HEK293 (cell line): ENCODE measurements at regions not wholly inside any gene's neighbourhood (a gene's known extent, or its start where the extent isn't known, plus 50 kb on each side); places are given as distances from the start of the nearest gene placed in this dataset.
A peak's percentile ranks its signal among the peaks of the same experiment; 100 is the strongest.

Experiments used
- CTCF ChIA-PET: fragments of 350-600 bp; formaldehyde crosslinking; extraction: SDS; loops from one replicate; lab custom pipeline; 2021; ENCODE audit warnings: antibody characterized with exemption; lab: Yijun Ruan, JAX
- POLR2A ChIA-PET: fragments of 300-600 bp; formaldehyde crosslinking; extraction: SDS; loops from one replicate; lab custom pipeline; 2020; ENCODE audit warnings: antibody characterized with exemption, inconsistent platforms; lab: Yijun Ruan, JAX
- H3K27ac ChIP-seq: fragments of 200-500 bp; sonication (Bioruptor generic); 2 replicates; pipeline ENCODE4 v1.5.1; 2014; ENCODE audit warnings: low read depth, low read length, control low read depth, inconsistent platforms; ENCODE audit errors: extremely low read depth
- H3K36me3 ChIP-seq, 2 experiments: fragments of 200-500 bp in 1 of 2; sonication (Bioruptor generic) in 1 of 2; 1 replicate in 1 of 2; 2 replicates in 1 of 2; pipeline ENCODE4 v1.5.1; 2014 to 2017; ENCODE audit warnings: inconsistent platforms in 2 of 2, low read length in 2 of 2; ENCODE audit not compliant: control insufficient read depth in 2 of 2, insufficient read depth in 1 of 2
- H3K4me1 ChIP-seq: fragments of 200-500 bp; sonication (Bioruptor generic); 2 replicates; pipeline ENCODE4 v1.5.1; 2014; ENCODE audit warnings: mild to moderate bottlenecking, low read length, inconsistent platforms; ENCODE audit not compliant: control insufficient read depth, insufficient read depth
- H3K4me3 ChIP-seq: 2 replicates; pipeline ENCODE4 v1.5.1; 2011; ENCODE audit warnings: low read depth, mild to moderate bottlenecking, control low read depth, low read length, moderate library complexity
- H3K9me3 ChIP-seq: fragments of 200-500 bp; sonication (Bioruptor generic); 2 replicates; pipeline ENCODE4 v1.5.1; 2014; ENCODE audit warnings: low read depth, low read length, inconsistent platforms; ENCODE audit not compliant: control insufficient read depth, insufficient read depth
- CTCF ChIP-seq: fragments of 450-650 bp; formaldehyde crosslinking; IDR thresholded peaks from 2 replicates; pipeline ENCODE4 v1.5.1; 2016; ENCODE audit warnings: missing biosample characterization, missing genetic modification characterization
- KLF1 ChIP-seq: fragments of 450-650 bp; formaldehyde crosslinking; IDR thresholded peaks from 2 replicates; pipeline ENCODE4 v1.5.1; 2016; ENCODE audit warnings: missing biosample characterization, missing genetic modification characterization
- MZF1 ChIP-seq: fragments of 450-650 bp; formaldehyde crosslinking; IDR thresholded peaks from 2 replicates; pipeline ENCODE4 v1.5.1; 2017; ENCODE audit warnings: missing biosample characterization, missing genetic modification characterization, borderline replicate concordance
- PRDM10 ChIP-seq: fragments of 450-650 bp; formaldehyde crosslinking; IDR thresholded peaks from 2 replicates; pipeline ENCODE4 v1.5.1; 2016; ENCODE audit warnings: missing biosample characterization, missing genetic modification characterization
- REPIN1 ChIP-seq: fragments of 450-650 bp; formaldehyde crosslinking; IDR thresholded peaks from 2 replicates; pipeline ENCODE4 v1.5.1; 2017; ENCODE audit warnings: missing biosample characterization, missing genetic modification characterization, low read depth
- SP2 ChIP-seq: fragments of 450-650 bp; formaldehyde crosslinking; IDR thresholded peaks from 2 replicates; pipeline ENCODE4 v1.5.1; 2016; ENCODE audit warnings: missing biosample characterization, missing genetic modification characterization
- SP3 ChIP-seq: fragments of 450-650 bp; formaldehyde crosslinking; IDR thresholded peaks from 2 replicates; pipeline ENCODE4 v1.5.1; 2016; ENCODE audit warnings: missing biosample characterization, missing genetic modification characterization
- SP7 ChIP-seq: fragments of 450-650 bp; formaldehyde crosslinking; IDR thresholded peaks from 2 replicates; pipeline ENCODE4 v1.5.1; 2016; ENCODE audit warnings: missing biosample characterization, missing genetic modification characterization
- TSHZ1 ChIP-seq: fragments of 450-650 bp; formaldehyde crosslinking; IDR thresholded peaks from 2 replicates; pipeline ENCODE4 v1.5.1; 2016; ENCODE audit warnings: missing biosample characterization, missing genetic modification characterization, borderline replicate concordance
- ZBTB20 ChIP-seq: fragments of 450-650 bp; formaldehyde crosslinking; IDR thresholded peaks from 2 replicates; pipeline ENCODE4 v1.5.1; 2016; ENCODE audit warnings: missing biosample characterization, missing genetic modification characterization
- ZIC2 ChIP-seq: fragments of 450-650 bp; formaldehyde crosslinking; IDR thresholded peaks from 2 replicates; pipeline ENCODE4 v1.5.1; 2016; ENCODE audit warnings: missing biosample characterization, missing genetic modification characterization
- ZNF121 ChIP-seq: fragments of 450-650 bp; formaldehyde crosslinking; IDR thresholded peaks from 2 replicates; pipeline ENCODE4 v1.5.1; 2016; ENCODE audit warnings: missing biosample characterization, missing genetic modification characterization
- ZNF16 ChIP-seq: fragments of 450-650 bp; formaldehyde crosslinking; IDR thresholded peaks from 2 replicates; pipeline ENCODE4 v1.5.1; 2016; ENCODE audit warnings: low read depth, missing biosample characterization, missing genetic modification characterization
- ZNF184 ChIP-seq: fragments of 450-650 bp; IDR thresholded peaks from 2 replicates; pipeline ENCODE4 v1.5.1; 2018; ENCODE audit warnings: missing biosample characterization, mild to moderate bottlenecking, missing genetic modification characterization
- ZNF221 ChIP-seq: fragments of 450-650 bp; formaldehyde crosslinking; IDR thresholded peaks from 2 replicates; pipeline ENCODE4 v1.5.1; 2017; ENCODE audit warnings: missing biosample characterization, missing genetic modification characterization, borderline replicate concordance
- ZNF302 ChIP-seq: fragments of 450-650 bp; formaldehyde crosslinking; IDR thresholded peaks from 2 replicates; pipeline ENCODE4 v1.5.1; 2016; ENCODE audit warnings: missing biosample characterization, missing genetic modification characterization, low read depth
- ZNF341 ChIP-seq: fragments of 450-650 bp; formaldehyde crosslinking; IDR thresholded peaks from 2 replicates; pipeline ENCODE4; 2016; ENCODE audit warnings: low read depth, missing biosample characterization, missing genetic modification characterization
- ZNF391 ChIP-seq: fragments of 450-650 bp; formaldehyde crosslinking; IDR thresholded peaks from 2 replicates; pipeline ENCODE4 v1.5.1; 2016; ENCODE audit warnings: low read depth, missing biosample characterization, missing genetic modification characterization, borderline replicate concordance
- ZNF488 ChIP-seq: fragments of 450-650 bp; formaldehyde crosslinking; IDR thresholded peaks from 2 replicates; pipeline ENCODE4 v1.5.1; 2016; ENCODE audit warnings: missing biosample characterization, missing genetic modification characterization
- ZNF510 ChIP-seq: fragments of 450-650 bp; formaldehyde crosslinking; IDR thresholded peaks from 2 replicates; pipeline ENCODE4 v1.5.1; 2018; ENCODE audit warnings: mild to moderate bottlenecking, missing genetic modification characterization, missing biosample characterization; ENCODE audit not compliant: insufficient replicate concordance
- ZNF621 ChIP-seq: fragments of 450-650 bp; formaldehyde crosslinking; IDR thresholded peaks from 2 replicates; pipeline ENCODE4 v1.5.1; 2017; ENCODE audit warnings: missing biosample characterization, missing genetic modification characterization
- ZNF626 ChIP-seq: fragments of 450-650 bp; sonication (Bioruptor Pico); formaldehyde crosslinking; IDR thresholded peaks from 2 replicates; pipeline ENCODE4 v1.5.1; 2018; ENCODE audit warnings: missing biosample characterization, missing genetic modification characterization, inconsistent platforms
- ZNF837 ChIP-seq: fragments of 450-650 bp; formaldehyde crosslinking; IDR thresholded peaks from 2 replicates; pipeline ENCODE4 v1.5.1; 2016; ENCODE audit warnings: missing biosample characterization, missing genetic modification characterization
- ZNF843 ChIP-seq: fragments of 450-650 bp; formaldehyde crosslinking; IDR thresholded peaks from 2 replicates; pipeline ENCODE4 v1.5.1; 2016; ENCODE audit warnings: missing biosample characterization, missing genetic modification characterization

- H3K36me3 ChIP-seq = no peaks in the 10 kb centered on the region
- no peaks in the 10 kb centered on the region for H3K9me3 ChIP-seq
- H3K4me3 ChIP-seq = no peak overlapping the region
- no peak overlapping the region for H3K27ac ChIP-seq
- ChIA-PET POLR2A (no interaction called here), CTCF (no interaction called here)
- TF ChIP-seq SP2 (tag by site-specific recombination) (peak; percentile 68), ZNF221 (tag by site-specific recombination) (no peak), ZNF341 (tag by site-specific recombination) (0 out of 2 replicates have a peak, but pooled peaks have one; percentile 22), ZNF488 (tag by site-specific recombination) (no peak), KLF1 (tag by site-specific recombination) (peak; percentile 38), PRDM10 (peak; percentile 77), SP3 (tag by site-specific recombination) (peak; percentile 31; the same call in 1 of the 2 replicates), ZNF16 (no peak)
- no peaks in the 10 kb centered on the region for H3K4me1 ChIP-seq
Measured at GRCh38 chr10:129365767-129366402, 101.2 kb upstream of the MGMT start.

- Histone ChIP-seq H3K36me3 (no peaks in the 10 kb centered on the region), H3K4me1 (no peaks in the 10 kb centered on the region)
- POLR2A ChIA-PET = no interaction called here
Measured at GRCh38 chr10:129366450-129366849, 100.6 kb upstream of the MGMT start.

GRCh38 chr10:129369566-129369965 lies 97.5 kb upstream of the MGMT start:
- Histone ChIP-seq H3K4me3 (no peak overlapping the region), H3K27ac (no peak overlapping the region), H3K36me3 (no peaks in the 10 kb centered on the region), H3K4me1 (no peaks in the 10 kb centered on the region), H3K9me3 (no peaks in the 10 kb centered on the region)
- POLR2A ChIA-PET = no interaction called here
- TF ChIP-seq ZIC2 (peak; percentile 69), ZNF626 (no peak), MZF1 (no peak), ZNF302 (tag by site-specific recombination) (no peak), TSHZ1 (tag by site-specific recombination) (no peak), ZNF843 (tag by site-specific recombination) (no peak), REPIN1 (tag by site-specific recombination) (no peak), CTCF (tag by site-specific recombination) (no peak)
- CTCF ChIA-PET = no interaction called here

More at GRCh38 chr10:129366450-129366849, 100.6 kb upstream of the MGMT start:
- no peaks in the 10 kb centered on the region for H3K9me3 ChIP-seq
- H3K27ac ChIP-seq = no peak overlapping the region
- CTCF ChIA-PET = no interaction called here
- no peak overlapping the region for H3K4me3 ChIP-seq
- no peak for TF ChIP-seq ZNF391 (tag by site-specific recombination)
- TF ChIP-seq ZNF510 (tag by site-specific recombination) = no peak
- no peak for TF ChIP-seq ZNF621
- no peak for TF ChIP-seq ZNF184 (tag by site-specific recombination)
- no peak for TF ChIP-seq ZNF121 (tag by site-specific recombination)
- TF ChIP-seq SP7 = no peak
- TF ChIP-seq ZNF837 = no peak
- no peak for TF ChIP-seq ZBTB20 (tag by site-specific recombination)
